CD4-positive, alpha-beta T cell (primary cell): ENCODE measurements at regions not wholly inside any gene's neighbourhood (a gene's known extent, or its start where the extent isn't known, plus 50 kb on each side); places are given as distances from the start of the nearest gene placed in this dataset.
A peak's percentile ranks its signal among the peaks of the same experiment; 100 is the strongest.

ENCODE experiments used
- ATAC-seq: fragments of 200-7000 bp; cut with Tn5 transposase; one replicate; pipeline ENCODE4 v1.10.0; 2022; ENCODE audit warnings: mild to moderate bottlenecking; ENCODE audit not compliant: poor library complexity
- CTCF ChIA-PET: fragments of 350-600 bp; sonication (Branson Sonifier 250); formaldehyde crosslinking; loops from one replicate; lab custom pipeline; 2021; ENCODE audit warnings: antibody characterized with exemption, inconsistent platforms; lab: Charles Lee
- POLR2A ChIA-PET: fragments of 350-600 bp; sonication (Branson Sonifier 250); formaldehyde crosslinking; loops from one replicate; lab custom pipeline; 2021; ENCODE audit warnings: antibody characterized with exemption, inconsistent platforms; lab: Charles Lee
- DNase-seq, 14 experiments: peaks; one replicate each; pipeline ENCODE4 v3.0.0-alpha.2; 2013 to 2020; ENCODE audit warnings: mixed read lengths in 2 of 14
- H3K27ac ChIP-seq, 2 donors: one replicate each; pipeline versions ENCODE4 v1.5.1 to v1.7.0; 2013; ENCODE audit warnings: low read length in 2 of 2, low read depth in 1 of 2, mild to moderate bottlenecking in 1 of 2
- H3K27me3 ChIP-seq, 2 experiments: 1 replicate in 1 of 2; 2 replicates in 1 of 2; pipeline versions ENCODE4 v1.6.1 to v1.7.0; 2013; ENCODE audit warnings: low read length in 2 of 2, control low read depth in 1 of 2, mild to moderate bottlenecking in 1 of 2, moderate library complexity in 1 of 2; ENCODE audit not compliant: insufficient read depth in 2 of 2, control insufficient read depth in 1 of 2
- H3K36me3 ChIP-seq: one replicate; pipeline ENCODE4 v1.6.1; 2013; ENCODE audit warnings: low read length, control low read depth; ENCODE audit not compliant: insufficient read depth
- H3K4me1 ChIP-seq: one replicate; pipeline ENCODE4 v1.6.1; 2013; ENCODE audit warnings: low read length, control low read depth; ENCODE audit not compliant: insufficient read depth
- H3K4me3 ChIP-seq: one replicate; pipeline ENCODE4 v1.5.1; 2013; ENCODE audit warnings: mild to moderate bottlenecking, low read length, moderate library complexity
- H3K9me3 ChIP-seq, 2 experiments: 1 replicate in 1 of 2; 2 replicates in 1 of 2; pipeline versions ENCODE4 v1.6.1 to v1.7.0; 2013; ENCODE audit warnings: low read length in 2 of 2, mild to moderate bottlenecking in 2 of 2, control low read depth in 1 of 2, moderate library complexity in 1 of 2; ENCODE audit not compliant: control insufficient read depth in 1 of 2, insufficient read depth in 1 of 2
- H3K27ac Mint-ChIP-seq: one replicate; pipeline ENCODE4 v1.8.0; 2020; ENCODE audit warnings: mixed read lengths
- H3K27me3 Mint-ChIP-seq: one replicate; pipeline ENCODE4 v1.8.0; 2021; ENCODE audit warnings: mixed read lengths
- H3K36me3 Mint-ChIP-seq: one replicate; pipeline ENCODE4 v1.8.0; 2021; ENCODE audit warnings: low read depth, mixed read lengths
- H3K4me1 Mint-ChIP-seq: one replicate; pipeline ENCODE4 v1.8.0; 2021; ENCODE audit warnings: low read depth, mixed read lengths
- H3K4me3 Mint-ChIP-seq: one replicate; pipeline ENCODE4 v1.8.0; 2020; ENCODE audit warnings: mild to moderate bottlenecking, mixed read lengths
- H3K9me3 Mint-ChIP-seq: one replicate; pipeline ENCODE4 v1.8.0; 2020; ENCODE audit warnings: mixed read lengths
- CTCF ChIP-seq: fragments of 200-600 bp; IDR thresholded peaks from one replicate; pipeline ENCODE4 v1.8.0; 2022; ENCODE audit warnings: antibody characterized with exemption, mild to moderate bottlenecking
- intact Hi-C, 2 experiments: fragments of 100-400 bp; cut with DNase I in 1 of 2; cut with micrococcal nuclease in 1 of 2; formaldehyde crosslinking; loops; one replicate each; pipeline versions ENCODE4 v1.15.1 to v1.9.0; 2023 to 2025; cut with DNase I, micrococcal nuclease

GRCh38 chrX:109270580-109271484 is 211.1 kb downstream of the GUCY2F start:
- Mint-ChIP-seq H3K4me3 (no peak overlapping the region), H3K27me3 (no peaks in the 10 kb centered on the region), H3K9me3 (no peaks in the 10 kb centered on the region), H3K36me3 (no peaks in the 10 kb centered on the region), H3K27ac (no peak overlapping the region), H3K4me1 (no peaks in the 10 kb centered on the region)
- Histone ChIP-seq H3K4me3 (no peak overlapping the region), H3K9me3 (no peaks in the 10 kb centered on the region), H3K4me1 (no peaks in the 10 kb centered on the region), H3K27ac (no peak overlapping the region), H3K36me3 (no peaks in the 10 kb centered on the region), H3K27me3 (no peaks in the 10 kb centered on the region)
- DNase-seq (peak in 3 of 14 experiments; percentile 0 to 31 (median 15)), ATAC-seq (no peak)
- ChIA-PET POLR2A (no interaction called here), CTCF (no interaction called here)
- intact Hi-C loops: no loop called here
- no peak for TF ChIP-seq CTCF

- no peak overlapping the region for H3K4me3 ChIP-seq
- Mint-ChIP-seq H3K27ac (no peak overlapping the region), H3K4me1 (no peaks in the 10 kb centered on the region), H3K4me3 (no peak overlapping the region), H3K9me3 (no peaks in the 10 kb centered on the region), H3K36me3 (no peaks in the 10 kb centered on the region), H3K27me3 (no peaks in the 10 kb centered on the region)
- no peak overlapping the region for H3K27ac ChIP-seq
- TF ChIP-seq CTCF: no peak
- DNase-seq (no peak), ATAC-seq (no peak)
- ChIA-PET CTCF (no interaction called here), POLR2A (no interaction called here)
- H3K4me1 ChIP-seq: no peaks in the 10 kb centered on the region
- intact Hi-C loops: loop anchor here in 1 of 2 experiments (5.0 kb wide), 1 partner anchor 96 kb away; no protein-coding TSS in a partner anchor
- H3K27me3 ChIP-seq: no peaks in the 10 kb centered on the region
- no peaks in the 10 kb centered on the region for H3K36me3 ChIP-seq
- H3K9me3 ChIP-seq: no peaks in the 10 kb centered on the region
Observed at GRCh38 chrX:109268340-109268739, 213.5 kb downstream of the GUCY2F start.

- H3K4me3 ChIP-seq: no peak overlapping the region
- no peak overlapping the region for H3K27ac ChIP-seq
- no peak for ATAC-seq
- H3K36me3 ChIP-seq: no peaks in the 10 kb centered on the region
- Mint-ChIP-seq H3K4me1 (no peaks in the 10 kb centered on the region), H3K9me3 (no peaks in the 10 kb centered on the region), H3K4me3 (no peak overlapping the region), H3K36me3 (no peaks in the 10 kb centered on the region), H3K27me3 (no peaks in the 10 kb centered on the region), H3K27ac (no peak overlapping the region)
- POLR2A ChIA-PET: no interaction called here
- H3K9me3 ChIP-seq: peaks cover 0 to 5% of the 10 kb centered on the region in 2 experiments
- no peak for DNase-seq
- H3K27me3 ChIP-seq: no peaks in the 10 kb centered on the region
- CTCF ChIA-PET: no interaction called here
- no peak for TF ChIP-seq CTCF
- no peaks in the 10 kb centered on the region for H3K4me1 ChIP-seq
- intact Hi-C loops: loop anchor here in 1 of 2 experiments (5.0 kb wide), 1 partner anchor 94 kb away; no protein-coding TSS in a partner anchor
Observed at GRCh38 chrX:109266034-109266433, 215.9 kb downstream of the GUCY2F start.
